ENCODE measurements at regions not wholly inside any gene's neighbourhood (a gene's known extent, or its start where the extent isn't known, plus 50 kb on each side); places are given as distances from the start of the nearest gene placed in this dataset.

DNA sequence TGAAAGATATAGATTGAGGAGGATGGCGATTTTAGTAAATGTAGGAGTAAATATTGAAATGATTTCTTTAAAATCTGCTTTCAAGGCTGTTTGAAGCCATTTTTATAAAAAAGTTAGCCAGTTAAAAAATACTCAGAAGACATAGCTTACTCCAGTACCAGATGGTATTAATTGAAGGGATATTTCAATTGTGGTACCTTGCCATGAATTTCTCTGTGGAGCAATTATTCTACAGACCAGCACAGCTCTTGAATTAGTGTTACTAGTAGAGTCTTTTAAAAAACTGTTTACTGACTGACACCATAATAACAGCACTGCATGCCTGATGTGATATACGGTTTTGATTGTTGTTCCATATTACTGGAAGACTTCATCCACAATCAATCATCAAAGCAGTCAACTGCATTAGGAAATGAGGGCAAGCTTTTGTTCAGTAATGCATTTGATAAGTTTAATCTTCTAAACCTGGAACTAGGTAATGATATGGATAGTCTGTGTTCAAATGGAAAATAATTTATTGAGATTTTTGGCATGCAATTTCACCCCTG lies 106.4 kb downstream of the MFSD1 start:
- TF ChIP-seq POLR2AphosphoS5 (IDR thresholded peaks at IDR 0.05; ENCODE audit: low read depth, low read length) (no peak), POLR2A (IDR thresholded peaks at IDR 0.05; ENCODE audit: low read depth, low read length) (no peak), TAF1 (IDR thresholded peaks at IDR 0.05; ENCODE audit: low read depth, low read length) (no peak)
